ENCODE measurements at regions not wholly inside any gene's neighbourhood (a gene's known extent, or its start where the extent isn't known, plus 50 kb on each side); places are given as distances from the start of the nearest gene placed in this dataset.

GRCh38 chr18:25563816-25564683, 212.1 kb upstream of the ZNF521 start:
- TF ChIP-seq CTCF (conservative IDR thresholded peaks at IDR 0.05), result no peak
- no peak for TF ChIP-seq EZH2 (IDR thresholded peaks at IDR 0.05; ENCODE audit: low read depth)

All from PC-9 (cell line).